Iris pigment epithelial cell (primary cell): ENCODE measurements at regions not wholly inside any gene's neighbourhood (a gene's known extent, or its start where the extent isn't known, plus 50 kb on each side); places are given as distances from the start of the nearest gene placed in this dataset.

Experiments used
- DNase-seq: peaks from one replicate; pipeline ENCODE4 v3.0.0-alpha.2; 2011; ENCODE audit warnings: low read depth

- DNase-seq, result no peak
Measured at GRCh38 chr9:38158628-38159027, 89.6 kb upstream of the SHB start.

- DNase-seq, result no peak
Measured at GRCh38 chr9:38157711-38158110, 88.7 kb upstream of the SHB start.

DNA sequence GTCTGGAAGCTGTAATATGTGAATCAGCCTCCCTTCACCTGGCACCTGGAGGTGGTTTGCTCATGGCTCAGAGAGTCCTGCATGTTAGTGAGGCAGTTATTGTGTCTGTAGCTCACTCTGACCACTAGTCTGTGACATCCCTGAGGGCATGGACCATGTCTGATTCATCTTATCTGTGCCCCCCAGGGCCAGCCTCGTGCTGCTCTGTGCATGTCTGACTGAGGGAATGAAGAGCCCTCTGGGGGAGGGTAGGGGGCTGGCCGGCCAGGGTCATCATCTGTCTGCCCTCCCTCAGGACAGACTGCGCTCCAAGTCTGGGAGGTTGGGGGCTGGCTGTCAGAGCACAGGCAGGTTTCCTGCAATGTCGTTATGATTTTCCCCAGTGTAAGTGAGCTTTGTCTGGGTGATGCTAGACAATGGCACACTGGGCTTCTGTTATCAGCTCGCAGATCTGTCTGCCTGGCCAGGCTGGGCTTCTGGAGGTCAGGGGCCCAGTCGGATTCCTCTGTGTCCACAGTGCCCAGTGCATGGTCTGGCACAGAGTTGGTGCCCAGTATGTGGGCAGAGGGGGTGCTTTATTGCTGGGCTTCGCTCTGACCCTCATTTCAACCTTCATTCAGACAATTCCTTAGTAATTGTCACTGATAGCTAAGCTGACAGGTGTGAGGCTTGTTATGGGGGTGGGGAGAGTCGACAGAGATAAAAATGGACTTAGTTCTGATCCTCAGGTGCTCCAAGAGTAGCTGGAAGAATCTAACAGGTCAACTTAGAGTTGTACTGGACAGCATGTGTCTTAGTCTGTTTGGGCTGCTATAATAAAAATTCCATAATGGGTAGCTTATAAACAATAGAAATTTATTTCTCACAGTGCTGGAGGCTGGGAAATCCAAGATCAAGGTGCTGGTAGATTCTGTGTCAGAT is 85.7 kb upstream of the SHB start:
- no peak for DNase-seq

DNA sequence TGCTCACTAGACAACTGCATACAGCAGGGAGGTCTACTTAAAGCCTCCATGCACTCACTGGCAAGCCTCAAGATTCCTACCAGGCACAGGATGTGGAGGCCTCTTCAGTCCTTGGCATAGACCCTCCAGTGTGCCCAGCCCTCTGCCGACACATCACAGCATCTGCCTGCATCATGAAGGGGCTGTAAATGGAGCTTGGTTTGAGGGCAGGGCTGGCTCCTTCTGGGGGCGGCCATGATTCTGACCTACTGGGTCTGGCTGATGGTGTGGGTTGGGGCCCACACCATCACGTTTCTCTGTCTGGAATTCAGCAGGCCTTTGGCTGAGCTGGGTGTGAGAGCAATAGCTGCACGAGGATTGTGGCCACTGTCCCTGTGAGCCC is 84.9 kb upstream of the SHB start:
- no peak for DNase-seq

GRCh38 chr9:38153152-38153909 is 84.3 kb upstream of the SHB start:
- DNase-seq, result no peak

DNA sequence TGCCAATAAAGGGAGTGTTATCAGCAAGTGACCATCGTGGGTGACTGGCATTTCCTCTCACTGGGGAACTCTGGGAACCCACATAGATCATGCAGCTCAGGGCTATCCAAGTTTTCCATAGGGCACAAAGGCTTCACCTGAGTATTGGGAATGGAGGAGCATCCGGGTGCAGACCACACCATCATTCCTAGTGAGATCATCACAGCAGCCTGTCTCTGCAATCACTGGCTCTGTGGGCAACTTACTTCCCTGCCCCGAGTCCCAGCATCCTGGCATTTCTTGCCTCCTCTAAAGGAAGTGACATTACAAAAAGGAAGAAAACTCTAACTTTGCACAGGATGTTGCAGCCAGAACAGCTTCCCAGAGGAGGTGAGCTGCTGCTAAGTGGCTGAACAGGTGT is 80.6 kb upstream of the SHB start:
- DNase-seq, result no peak

GRCh38 chr9:38146844-38147243 is 77.8 kb upstream of the SHB start:
- DNase-seq, result no peak

- no peak for DNase-seq
Measured at GRCh38 chr9:38145526-38146053, 76.6 kb upstream of the SHB start.

DNA sequence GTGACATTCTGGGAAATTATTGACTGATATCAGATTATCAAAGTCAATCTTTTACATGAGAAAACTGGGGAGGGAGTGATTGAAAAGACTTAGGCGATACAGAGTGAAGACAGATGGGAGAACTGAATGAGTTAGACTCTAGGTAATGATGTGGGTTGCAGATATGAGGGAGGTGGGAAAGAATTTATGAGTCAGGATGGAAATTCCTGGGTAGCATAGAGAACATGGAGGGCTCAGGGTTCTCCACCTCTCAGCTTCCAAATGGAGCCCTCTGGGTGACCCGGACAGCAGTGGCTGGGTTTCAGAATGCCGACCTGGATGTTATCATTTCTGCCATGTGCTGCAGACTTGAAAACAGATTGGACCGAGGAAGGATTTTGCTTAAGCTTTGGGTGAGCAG is 75.4 kb upstream of the SHB start:
- DNase-seq, result peak; percentile 74

DNA sequence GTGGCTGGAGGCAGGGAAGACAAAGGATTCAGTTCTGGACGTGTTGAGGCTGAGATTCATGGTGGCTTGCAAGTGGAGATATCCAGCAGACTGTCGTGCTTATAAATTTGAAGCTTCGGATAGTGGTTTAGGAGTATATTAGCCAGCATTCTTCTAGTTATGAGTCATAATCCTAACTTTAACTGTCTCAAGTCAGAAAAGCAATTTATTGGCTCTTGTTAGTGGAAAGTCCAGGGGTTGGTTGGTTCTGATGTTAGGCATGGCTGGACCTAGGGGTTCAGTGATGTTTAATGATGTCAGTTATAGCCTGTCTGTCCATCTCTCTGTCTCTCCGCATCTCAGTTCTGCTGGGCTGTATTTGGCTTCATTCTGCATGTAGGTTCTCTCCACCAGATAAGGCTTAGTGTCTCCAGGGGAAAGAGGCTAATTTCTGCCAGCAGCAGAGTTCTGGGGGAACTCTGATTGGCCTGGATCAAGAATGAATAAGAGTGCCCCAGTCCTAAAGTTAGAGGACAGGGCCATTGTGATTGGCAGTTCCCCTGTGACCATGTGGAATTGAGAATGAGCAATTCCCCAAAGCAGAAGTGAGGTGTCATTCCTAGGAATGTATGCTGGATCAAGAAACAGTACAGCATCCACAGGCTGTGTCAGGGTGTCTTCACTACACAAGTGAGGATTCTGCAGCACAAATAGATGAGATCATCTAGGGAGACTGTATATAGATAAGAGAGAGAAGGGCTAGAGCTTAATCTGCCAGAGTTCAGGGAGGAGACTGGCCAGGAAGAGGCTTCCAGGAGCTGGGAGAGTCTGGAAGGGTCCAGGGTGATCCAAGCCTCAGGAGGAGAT is 72.9 kb upstream of the SHB start:
- peak; percentile 80 for DNase-seq

- DNase-seq, result no peak
Measured at GRCh38 chr9:38138276-38138675, 69.2 kb upstream of the SHB start.

DNA sequence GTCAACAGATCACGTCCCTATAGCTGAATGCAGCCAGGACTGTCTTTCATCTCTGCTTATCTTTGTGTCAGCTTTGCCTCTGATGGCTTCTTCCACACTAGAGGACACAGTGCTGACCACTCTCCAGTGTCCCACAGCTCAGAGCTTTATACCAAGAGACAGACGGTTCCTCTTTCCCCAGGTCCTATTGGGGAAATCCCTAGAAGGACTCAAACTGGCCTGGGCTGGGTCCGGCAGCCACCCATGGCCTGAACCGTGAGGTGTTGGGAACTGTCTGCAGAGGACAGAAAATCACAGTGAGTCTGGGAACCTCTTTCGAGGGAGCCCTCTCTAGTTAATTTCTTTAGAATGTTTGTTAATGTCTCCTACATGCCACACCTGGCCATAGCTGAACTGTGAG is 68.3 kb upstream of the SHB start:
- no peak for DNase-seq

GRCh38 chr9:38136386-38136785 is 67.4 kb upstream of the SHB start:
- DNase-seq, result no peak

DNA sequence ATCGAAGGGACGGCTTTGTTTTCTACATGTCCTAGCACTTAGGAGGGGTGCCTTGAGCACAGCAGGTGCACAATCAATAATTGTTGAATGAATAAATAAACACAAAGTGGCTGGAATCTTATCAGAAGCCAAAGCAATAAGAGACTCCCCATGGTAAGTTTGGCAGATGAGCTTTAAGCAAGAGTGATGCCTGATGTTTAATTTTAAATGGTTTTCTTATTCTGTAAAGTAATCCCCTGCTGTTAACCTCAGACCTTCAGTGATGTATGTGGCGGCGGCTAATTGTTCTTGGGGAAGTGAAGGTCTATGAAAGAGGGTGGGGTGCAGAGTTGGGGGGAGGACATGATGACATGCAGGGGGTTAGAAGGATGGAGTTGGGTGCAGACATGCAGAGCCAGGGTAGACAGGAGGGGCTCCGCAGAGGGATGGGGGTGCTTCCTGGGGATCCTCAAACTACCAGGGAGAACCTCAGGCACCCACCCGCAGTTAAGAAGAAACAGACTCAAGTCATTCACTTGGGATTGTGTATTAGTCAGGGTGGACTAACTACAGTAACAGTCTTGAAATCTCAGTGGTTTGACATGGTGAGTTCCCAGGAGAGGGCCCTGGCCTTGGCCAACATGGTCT is 65.7 kb upstream of the SHB start:
- DNase-seq, result no peak

DNA sequence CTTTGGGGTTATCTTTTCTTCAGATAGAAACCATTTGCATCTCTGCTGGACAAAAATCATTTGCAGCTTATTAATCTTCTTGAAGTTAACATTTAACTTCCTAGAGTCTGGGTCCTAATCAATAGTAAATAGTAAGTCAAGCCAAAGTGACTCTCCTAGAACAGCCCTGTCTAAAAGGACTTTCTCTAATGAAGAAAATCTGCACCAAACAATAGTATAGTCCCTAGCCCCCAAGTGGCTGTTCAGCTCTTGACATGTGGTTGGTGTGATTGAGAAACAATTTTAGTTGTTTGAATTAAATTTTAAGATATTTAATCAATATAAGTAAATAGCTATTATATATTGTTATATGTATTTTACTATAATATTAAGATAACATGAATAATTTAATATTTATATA is 64.6 kb upstream of the SHB start:
- DNase-seq, result no peak

DNA sequence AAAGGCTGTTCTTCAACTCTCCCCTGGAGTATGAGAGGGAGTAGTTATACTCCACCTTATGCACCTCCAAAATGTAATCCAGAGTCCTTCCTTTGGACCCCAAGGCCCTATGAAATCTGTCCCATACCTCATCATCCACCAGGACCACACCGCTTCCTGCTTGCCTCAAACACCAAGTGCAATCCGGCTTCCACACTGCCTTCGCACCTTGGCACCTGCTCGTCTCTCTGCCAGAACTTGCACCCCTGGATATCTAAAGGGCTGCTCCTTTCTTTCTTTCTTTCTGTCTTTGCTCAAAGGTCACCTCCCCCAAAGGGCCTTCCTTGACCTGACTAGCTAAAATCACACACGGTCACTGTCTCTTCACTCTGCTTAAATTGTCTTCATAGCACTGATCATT is 63.9 kb upstream of the SHB start:
- DNase-seq, result no peak

- no peak for DNase-seq
Measured at GRCh38 chr9:38131729-38132128, 62.7 kb upstream of the SHB start.

DNA sequence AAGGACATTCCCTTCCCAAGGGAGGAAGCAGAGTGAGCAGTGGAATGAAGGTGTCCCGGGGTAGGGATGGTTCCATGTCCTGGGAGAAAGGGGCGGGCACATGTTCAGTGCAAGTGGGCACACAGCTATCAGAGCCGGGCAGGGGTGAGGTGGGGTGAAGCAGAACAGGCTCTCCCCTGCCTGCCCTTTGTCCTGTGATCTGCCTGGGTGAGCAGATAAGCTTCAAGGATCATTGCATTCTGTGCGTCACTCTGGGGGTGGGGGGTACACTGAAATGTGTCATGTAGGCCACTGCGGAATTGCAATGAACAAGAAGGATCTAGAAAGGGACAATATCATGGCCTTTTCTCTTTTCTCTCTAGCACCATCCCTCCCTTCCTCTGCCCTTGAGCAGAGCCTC is 61.7 kb upstream of the SHB start:
- no peak for DNase-seq

DNA sequence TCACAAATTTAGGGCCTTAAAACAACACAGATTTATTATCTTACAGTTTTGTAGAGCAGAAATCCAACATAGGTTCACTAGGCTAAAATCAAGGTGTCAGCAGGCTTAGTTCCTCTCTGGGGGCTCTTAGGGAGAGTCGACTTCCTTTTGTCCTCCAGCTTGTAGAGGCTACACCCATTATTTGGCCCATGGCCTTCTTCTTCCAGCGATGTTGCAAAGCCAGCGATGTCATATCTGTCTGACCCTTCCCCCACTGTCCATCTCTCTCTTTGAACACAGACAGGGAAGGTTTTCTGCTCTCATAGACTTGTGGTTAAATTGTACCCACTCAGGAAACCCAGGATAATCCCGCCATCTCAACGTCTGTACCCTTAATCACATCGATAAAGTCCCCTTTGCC is 60.3 kb upstream of the SHB start:
- no peak for DNase-seq

DNA sequence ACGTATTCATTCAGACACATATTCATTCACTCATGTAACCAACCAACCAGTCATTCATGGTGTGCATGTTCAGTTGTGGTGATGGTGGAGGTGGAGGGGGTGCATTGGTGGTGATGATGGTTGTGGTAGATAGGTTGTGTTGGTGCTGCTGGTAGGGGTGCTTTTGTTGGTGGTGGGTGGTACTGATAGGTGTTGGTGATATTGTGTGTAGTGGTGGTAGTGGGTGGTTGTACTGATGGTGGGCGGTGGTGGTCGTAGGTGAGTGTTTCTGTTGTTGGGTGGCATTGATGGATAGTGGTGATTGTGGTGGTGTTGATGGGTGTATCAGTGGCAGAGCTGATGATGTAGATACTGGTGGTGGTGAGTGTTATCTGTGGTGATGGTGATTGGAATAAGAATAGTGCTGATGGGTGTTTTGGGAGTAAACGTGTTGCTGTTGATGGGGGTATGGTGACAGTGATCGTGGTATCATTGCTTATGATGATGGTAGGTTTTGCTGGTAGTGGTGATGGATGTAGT is 59.8 kb upstream of the SHB start:
- no peak for DNase-seq

GRCh38 chr9:38127271-38127839 is 58.3 kb upstream of the SHB start:
- no peak for DNase-seq
